HEK293 (cell line): ENCODE measurements at regions not wholly inside any gene's neighbourhood (a gene's known extent, or its start where the extent isn't known, plus 50 kb on each side); places are given as distances from the start of the nearest gene placed in this dataset.
"Not testable (repeated sequence)": the region's sequence is repeated elsewhere in the genome, so short reads cannot be mapped to it uniquely, and the experiment has no call there.

Experiments used
- CTCF ChIA-PET: fragments of 350-600 bp; formaldehyde crosslinking; extraction: SDS; loops from one replicate; lab custom pipeline; 2021; ENCODE audit warnings: antibody characterized with exemption; lab: Yijun Ruan, JAX
- POLR2A ChIA-PET: fragments of 300-600 bp; formaldehyde crosslinking; extraction: SDS; loops from one replicate; lab custom pipeline; 2020; ENCODE audit warnings: antibody characterized with exemption, inconsistent platforms; lab: Yijun Ruan, JAX
- H3K27ac ChIP-seq: fragments of 200-500 bp; sonication (Bioruptor generic); 2 replicates; pipeline ENCODE4 v1.5.1; 2014; ENCODE audit warnings: low read depth, low read length, control low read depth, inconsistent platforms; ENCODE audit errors: extremely low read depth
- H3K36me3 ChIP-seq, 2 experiments: fragments of 200-500 bp in 1 of 2; sonication (Bioruptor generic) in 1 of 2; 1 replicate in 1 of 2; 2 replicates in 1 of 2; pipeline ENCODE4 v1.5.1; 2014 to 2017; ENCODE audit warnings: inconsistent platforms in 2 of 2, low read length in 2 of 2; ENCODE audit not compliant: control insufficient read depth in 2 of 2, insufficient read depth in 1 of 2
- H3K4me1 ChIP-seq: fragments of 200-500 bp; sonication (Bioruptor generic); 2 replicates; pipeline ENCODE4 v1.5.1; 2014; ENCODE audit warnings: mild to moderate bottlenecking, low read length, inconsistent platforms; ENCODE audit not compliant: control insufficient read depth, insufficient read depth
- H3K4me3 ChIP-seq: 2 replicates; pipeline ENCODE4 v1.5.1; 2011; ENCODE audit warnings: low read depth, mild to moderate bottlenecking, control low read depth, low read length, moderate library complexity
- H3K9me3 ChIP-seq: fragments of 200-500 bp; sonication (Bioruptor generic); 2 replicates; pipeline ENCODE4 v1.5.1; 2014; ENCODE audit warnings: low read depth, low read length, inconsistent platforms; ENCODE audit not compliant: control insufficient read depth, insufficient read depth
- EGR2 ChIP-seq: fragments of 450-650 bp; formaldehyde crosslinking; IDR thresholded peaks from 2 replicates; pipeline ENCODE4 v1.5.1; 2016; ENCODE audit warnings: low read depth, missing biosample characterization, missing genetic modification characterization
- KLF10 ChIP-seq: fragments of 450-650 bp; IDR thresholded peaks from 2 replicates; pipeline ENCODE4 v1.5.1; 2018; ENCODE audit warnings: missing biosample characterization, mild to moderate bottlenecking, missing genetic modification characterization
- PRDM10 ChIP-seq: fragments of 450-650 bp; formaldehyde crosslinking; IDR thresholded peaks from 2 replicates; pipeline ENCODE4 v1.5.1; 2016; ENCODE audit warnings: missing biosample characterization, missing genetic modification characterization
- ZBTB1 ChIP-seq: fragments of 450-650 bp; formaldehyde crosslinking; IDR thresholded peaks from 2 replicates; pipeline ENCODE4 v1.5.1; 2016; ENCODE audit warnings: missing biosample characterization, missing genetic modification characterization
- ZBTB48 ChIP-seq: fragments of 450-650 bp; formaldehyde crosslinking; IDR thresholded peaks from 2 replicates; pipeline ENCODE4 v1.5.1; 2016; ENCODE audit warnings: missing biosample characterization, missing genetic modification characterization
- ZFHX2 ChIP-seq: fragments of 450-650 bp; formaldehyde crosslinking; conservative IDR thresholded peaks from 2 replicates; pipeline ENCODE4 v1.5.1; 2016; ENCODE audit warnings: missing biosample characterization, missing genetic modification characterization
- ZNF133 ChIP-seq: fragments of 450-650 bp; formaldehyde crosslinking; IDR thresholded peaks from 2 replicates; pipeline ENCODE4 v1.5.1; 2016; ENCODE audit warnings: missing biosample characterization, missing genetic modification characterization
- ZNF274 ChIP-seq, 2 experiments: fragments of 200-500 bp in 1 of 2; fragments of 450-650 bp in 1 of 2; sonication (Bioruptor generic) in 1 of 2; formaldehyde crosslinking in 1 of 2; IDR thresholded peaks; 2 replicates each; pipeline versions ENCODE4 v1.5.1 to v1.6.1; 2014 to 2016; ENCODE audit warnings: borderline replicate concordance in 1 of 2, inconsistent platforms in 1 of 2, low read length in 1 of 2, missing biosample characterization in 1 of 2, missing genetic modification characterization in 1 of 2
- ZNF311 ChIP-seq: fragments of 450-650 bp; formaldehyde crosslinking; IDR thresholded peaks from 2 replicates; pipeline ENCODE4 v1.5.1; 2017; ENCODE audit warnings: missing biosample characterization, missing genetic modification characterization, borderline replicate concordance
- ZNF324 ChIP-seq: fragments of 450-650 bp; formaldehyde crosslinking; IDR thresholded peaks from 2 replicates; pipeline ENCODE4 v1.5.1; 2016; ENCODE audit warnings: missing biosample characterization, missing genetic modification characterization
- ZNF510 ChIP-seq: fragments of 450-650 bp; formaldehyde crosslinking; IDR thresholded peaks from 2 replicates; pipeline ENCODE4 v1.5.1; 2018; ENCODE audit warnings: mild to moderate bottlenecking, missing genetic modification characterization, missing biosample characterization; ENCODE audit not compliant: insufficient replicate concordance
- ZNF518A ChIP-seq: fragments of 450-650 bp; formaldehyde crosslinking; conservative IDR thresholded peaks from 2 replicates; pipeline ENCODE4 v1.5.1; 2016; ENCODE audit warnings: low read depth, missing biosample characterization, missing genetic modification characterization
- ZSCAN18 ChIP-seq: fragments of 450-650 bp; formaldehyde crosslinking; IDR thresholded peaks from 2 replicates; pipeline ENCODE4 v1.5.1; 2016; ENCODE audit warnings: missing biosample characterization, missing genetic modification characterization
- ZSCAN5A ChIP-seq: fragments of 450-650 bp; formaldehyde crosslinking; IDR thresholded peaks from 2 replicates; pipeline ENCODE4 v1.5.1; 2016; ENCODE audit warnings: missing biosample characterization, missing genetic modification characterization

- TF ChIP-seq ZFHX2 (tag by site-specific recombination) (peak; percentile 56), EGR2 (tag by site-specific recombination) (peak; percentile 87)
- TF ChIP-seq, all 188 proteins: peak for 2; not testable (repeated sequence) for 186
- H3K27ac ChIP-seq, POLR2A ChIA-PET, H3K9me3 ChIP-seq, CTCF ChIA-PET, H3K4me3 ChIP-seq, H3K4me1 ChIP-seq, H3K36me3 ChIP-seq: not testable (repeated sequence)
Measured at GRCh38 chr19:31537902-31538301, 188.7 kb upstream of the TSHZ3 start.

- Histone ChIP-seq H3K36me3 (no peaks in the 10 kb centered on the region), H3K9me3 (peaks cover 9% of the 10 kb centered on the region; the same call in 1 of the 2 replicates), H3K27ac (no peak overlapping the region), H3K4me3 (no peak overlapping the region), H3K4me1 (no peaks in the 10 kb centered on the region)
- ChIA-PET POLR2A (no interaction called here), CTCF (interaction anchor here (0.6 kb wide), 1 partner anchor 88 kb away, joined by 4 read pairs; no protein-coding TSS in a partner anchor)
- no peak for TF ChIP-seq PRDM10 (tag by site-specific recombination)
Measured at GRCh38 chr19:31538879-31539278, 189.6 kb upstream of the TSHZ3 start.

GRCh38 chr19:31539386-31539785, 190.2 kb upstream of the TSHZ3 start:
- ChIA-PET CTCF (interaction anchor here (0.6 to 0.7 kb wide), 2 partner anchors 10 to 160 kb away, joined by 3 read pairs; no protein-coding TSS in a partner anchor), POLR2A (no interaction called here)
- Histone ChIP-seq H3K9me3 (peaks cover 9% of the 10 kb centered on the region; the same call in 1 of the 2 replicates), H3K27ac (no peak overlapping the region), H3K4me1 (no peaks in the 10 kb centered on the region), H3K36me3 (no peaks in the 10 kb centered on the region), H3K4me3 (no peak overlapping the region)
- no peak for TF ChIP-seq ZNF133 (tag by site-specific recombination)
- no peak for TF ChIP-seq ZNF324 (tag by site-specific recombination)
- no peak for TF ChIP-seq ZNF518A
- TF ChIP-seq ZNF510 = no peak
- no peak for TF ChIP-seq ZBTB48
- no peak for TF ChIP-seq KLF10

- Histone ChIP-seq H3K27ac (no peak overlapping the region), H3K9me3 (peaks cover 9% of the 10 kb centered on the region; the same call in 1 of the 2 replicates), H3K4me3 (no peak overlapping the region), H3K36me3 (no peaks in the 10 kb centered on the region), H3K4me1 (no peaks in the 10 kb centered on the region)
- ChIA-PET POLR2A (no interaction called here), CTCF (interaction anchor here (1.4 kb wide), 1 partner anchor 872 kb away, joined by 4 read pairs; no protein-coding TSS in a partner anchor)
- TF ChIP-seq ZSCAN5A (no peak), ZNF274 (IDR thresholded peaks at IDR 0.05; ENCODE audit: low read length) (no peak), ZNF274 (tag by site-specific recombination; IDR thresholded peaks at IDR 0.05; ENCODE audit: borderline replicate concordance) (no peak), ZNF311 (tag by site-specific recombination) (no peak), ZSCAN18 (no peak), ZBTB1 (tag by site-specific recombination) (no peak)
Measured at GRCh38 chr19:31541396-31541795, 192.2 kb upstream of the TSHZ3 start.
